Mesenchymal stem cell (in vitro differentiated cells and primary cell): ENCODE measurements at regions not wholly inside any gene's neighbourhood (a gene's known extent, or its start where the extent isn't known, plus 50 kb on each side); places are given as distances from the start of the nearest gene placed in this dataset.

Experiments used
- DNase-seq: peaks from one replicate; pipeline ENCODE4 v3.0.0-alpha.2; 2013
- H2AFZ ChIP-seq: one replicate; pipeline ENCODE4 v1.6.1; 2013; ENCODE audit warnings: low read depth, mild to moderate bottlenecking, control low read depth, inconsistent platforms, low read length, moderate library complexity
- H2AK5ac ChIP-seq: 2 replicates; pipeline ENCODE4 v1.6.1; 2013; ENCODE audit warnings: low read length, moderate library complexity, mild to moderate bottlenecking, inconsistent platforms; ENCODE audit not compliant: severe bottlenecking
- H2BK120ac ChIP-seq: one replicate; pipeline ENCODE4 v1.6.1; 2013; ENCODE audit warnings: low read depth, mild to moderate bottlenecking, inconsistent platforms, low read length, moderate library complexity
- H2BK12ac ChIP-seq, 2 experiments: one replicate each; pipeline ENCODE4 v1.6.1; 2013; ENCODE audit warnings: inconsistent platforms in 2 of 2, low read length in 2 of 2, mild to moderate bottlenecking in 2 of 2, moderate library complexity in 2 of 2, control low read depth in 1 of 2
- H2BK15ac ChIP-seq: one replicate; pipeline ENCODE4 v1.6.1; 2013; ENCODE audit warnings: mild to moderate bottlenecking, low read depth, inconsistent platforms; ENCODE audit not compliant: poor library complexity, severe bottlenecking
- H2BK5ac ChIP-seq: 2 replicates; pipeline ENCODE4 v1.6.1; 2013; ENCODE audit warnings: low read depth, mild to moderate bottlenecking, low read length, control low read depth, inconsistent platforms; ENCODE audit not compliant: poor library complexity, severe bottlenecking
- H3K14ac ChIP-seq, 2 experiments: one replicate each; pipeline ENCODE4 v1.6.1; 2013; ENCODE audit warnings: inconsistent platforms in 2 of 2, low read length in 2 of 2, control low read depth in 1 of 2, mild to moderate bottlenecking in 1 of 2, moderate library complexity in 1 of 2
- H3K18ac ChIP-seq, 2 experiments: one replicate each; pipeline ENCODE4 v1.6.1; 2013; ENCODE audit warnings: inconsistent platforms in 2 of 2, low read length in 2 of 2, control low read depth in 1 of 2, low read depth in 1 of 2, mild to moderate bottlenecking in 1 of 2
- H3K23ac ChIP-seq, 2 experiments: one replicate each; pipeline ENCODE4 v1.6.1; 2013; ENCODE audit warnings: inconsistent platforms in 2 of 2, low read length in 2 of 2, mild to moderate bottlenecking in 2 of 2, moderate library complexity in 2 of 2, control low read depth in 1 of 2
- H3K27ac ChIP-seq: 2 replicates; pipeline ENCODE4 v1.5.1; 2013; ENCODE audit warnings: mild to moderate bottlenecking, moderate library complexity, low read length, control low read depth, inconsistent platforms; ENCODE audit not compliant: poor library complexity, severe bottlenecking
- H3K27me3 ChIP-seq, 2 experiments: 2 replicates each; pipeline versions ENCODE4 v1.6.1 to v1.7.0; 2013; ENCODE audit warnings: low read length in 2 of 2, mild to moderate bottlenecking in 2 of 2, moderate library complexity in 2 of 2, control low read depth in 1 of 2, inconsistent platforms in 1 of 2; ENCODE audit not compliant: control insufficient read depth in 1 of 2, insufficient read depth in 1 of 2
- H3K36me3 ChIP-seq, 2 experiments: 2 replicates each; pipeline versions ENCODE4 v1.6.1 to v1.7.0; 2013; ENCODE audit warnings: low read length in 2 of 2, control low read depth in 1 of 2, inconsistent platforms in 1 of 2, low read depth in 1 of 2, mild to moderate bottlenecking in 1 of 2; ENCODE audit not compliant: insufficient read depth in 2 of 2, control insufficient read depth in 1 of 2
- H3K4ac ChIP-seq, 2 experiments: one replicate each; pipeline ENCODE4 v1.6.1; 2013; ENCODE audit warnings: inconsistent platforms in 2 of 2, low read length in 2 of 2, mild to moderate bottlenecking in 2 of 2, moderate library complexity in 2 of 2, control low read depth in 1 of 2, low read depth in 1 of 2
- H3K4me1 ChIP-seq: 2 replicates; pipeline ENCODE4 v1.6.1; 2013; ENCODE audit warnings: low read depth, low read length, control low read depth; ENCODE audit not compliant: control insufficient read depth, insufficient read depth
- H3K4me2 ChIP-seq: 2 replicates; pipeline ENCODE4 v1.6.1; 2013; ENCODE audit warnings: low read length, mild to moderate bottlenecking, inconsistent platforms; ENCODE audit not compliant: poor library complexity, severe bottlenecking
- H3K4me3 ChIP-seq, 2 experiments: 2 replicates each; pipeline versions ENCODE4 v1.5.1 to v1.7.0; 2013; ENCODE audit warnings: low read length in 2 of 2, mild to moderate bottlenecking in 2 of 2, control low read depth in 1 of 2, low read depth in 1 of 2; ENCODE audit not compliant: insufficient read depth in 1 of 2
- H3K79me1 ChIP-seq: replicated peaks from 2 replicates; pipeline ENCODE4 v1.6.1; 2013; ENCODE audit warnings: mild to moderate bottlenecking, control low read depth, low read length, inconsistent platforms; ENCODE audit not compliant: poor library complexity, severe bottlenecking
- H3K9ac ChIP-seq: 2 replicates; pipeline ENCODE4 v1.7.0; 2013; ENCODE audit warnings: mild to moderate bottlenecking, low read length, moderate library complexity
- H3K9me3 ChIP-seq: 2 replicates; pipeline ENCODE4 v1.7.0; 2013; ENCODE audit warnings: mild to moderate bottlenecking, low read length; ENCODE audit not compliant: control insufficient read depth
- H4K8ac ChIP-seq: one replicate; pipeline ENCODE4 v1.6.1; 2013; ENCODE audit warnings: inconsistent platforms, mild to moderate bottlenecking, low read length, moderate library complexity
- H4K91ac ChIP-seq: one replicate; pipeline ENCODE4 v1.6.1; 2013; ENCODE audit warnings: mild to moderate bottlenecking, low read length, inconsistent platforms
- WGBS: methylation state at CpG from one replicate; pipeline ENCODE4 v1.1.7; 2013; ENCODE audit warnings: mixed read lengths; 5-methylcytosine and 5-hydroxymethylcytosine counted together

- WGBS, result 86% methylated on average over 2 of the region's 2 CpGs
Observed at GRCh38 chr10:78367751-78368150, 334.1 kb downstream of the RPS24 start.

GRCh38 chr10:78371136-78371535 lies 337.5 kb downstream of the RPS24 start:
- Histone ChIP-seq H3K14ac (no peak overlapping the region), H2AK5ac (no peak overlapping the region), H4K8ac (no peak overlapping the region), H3K27me3 (peaks cover 6 to 24% of the 10 kb centered on the region in 2 experiments), H2BK5ac (no peak overlapping the region), H2BK120ac (no peak overlapping the region), H2BK15ac (no peak overlapping the region), H3K4me2 (no peak overlapping the region), H3K4me1 (peaks cover 2% of the 10 kb centered on the region), H3K36me3 (no peaks in the 10 kb centered on the region), H3K4me3 (no peak overlapping the region), H3K4ac (no peak overlapping the region), H2BK12ac (no peak overlapping the region), H2AFZ (no peak overlapping the region), H3K79me1 (no peaks in the 10 kb centered on the region), H3K9ac (no peak overlapping the region), H3K23ac (no peak overlapping the region), H3K18ac (no peak overlapping the region), H3K27ac (no peak overlapping the region), H4K91ac (no peak overlapping the region), H3K9me3 (no peaks in the 10 kb centered on the region)
- 74% methylated on average over 4 of the region's 4 CpGs for WGBS
- DNase-seq, result no peak

More at GRCh38 chr10:78367751-78368150, 334.1 kb downstream of the RPS24 start:
- H2AFZ ChIP-seq, result no peak overlapping the region
- H3K4me2 ChIP-seq, result no peak overlapping the region
- no peak overlapping the region for H2BK5ac ChIP-seq
- no peak overlapping the region for H3K4ac ChIP-seq
- no peak overlapping the region for H3K4me3 ChIP-seq
- no peak overlapping the region for H3K9ac ChIP-seq
- no peak overlapping the region for H2BK15ac ChIP-seq
- no peak overlapping the region for H2BK120ac ChIP-seq
- peak overlapping the region in 1 of 2 experiments; percentile 61 for H3K18ac ChIP-seq
- no peaks in the 10 kb centered on the region for H3K9me3 ChIP-seq
- peak overlapping the region; percentile 77 for H4K91ac ChIP-seq
- H3K27me3 ChIP-seq, result peaks cover 6 to 28% of the 10 kb centered on the region in 2 experiments
- H3K4me1 ChIP-seq, result peaks cover 3% of the 10 kb centered on the region
- H3K27ac ChIP-seq, result no peak overlapping the region
- no peak for DNase-seq
- no peaks in the 10 kb centered on the region for H3K36me3 ChIP-seq
- no peak overlapping the region for H4K8ac ChIP-seq
- H2BK12ac ChIP-seq, result peak overlapping the region; percentile 28 to 48
- H3K14ac ChIP-seq, result peak overlapping the region in 1 of 2 experiments; percentile 53
- no peaks in the 10 kb centered on the region for H3K79me1 ChIP-seq
- H2AK5ac ChIP-seq, result no peak overlapping the region
- no peak overlapping the region for H3K23ac ChIP-seq

GRCh38 chr10:78372806-78373205 lies 339.1 kb downstream of the RPS24 start:
- no peak overlapping the region for H3K18ac ChIP-seq
- H3K14ac ChIP-seq, result no peak overlapping the region
- no peak overlapping the region for H2BK15ac ChIP-seq
- H4K8ac ChIP-seq, result no peak overlapping the region
- H2AFZ ChIP-seq, result no peak overlapping the region
- H3K4me2 ChIP-seq, result no peak overlapping the region
- H3K9me3 ChIP-seq, result no peaks in the 10 kb centered on the region
- no peak overlapping the region for H2AK5ac ChIP-seq
- no peak overlapping the region for H3K27ac ChIP-seq
- no peaks in the 10 kb centered on the region for H3K79me1 ChIP-seq
- WGBS, result 86% methylated on average over 6 of the region's 6 CpGs
- no peak overlapping the region for H2BK12ac ChIP-seq
- no peak overlapping the region for H3K9ac ChIP-seq
- H2BK120ac ChIP-seq, result no peak overlapping the region
- no peak overlapping the region for H4K91ac ChIP-seq
- no peaks in the 10 kb centered on the region for H3K36me3 ChIP-seq
- no peak overlapping the region for H3K23ac ChIP-seq
- H3K4me1 ChIP-seq, result peaks cover 6% of the 10 kb centered on the region
- DNase-seq, result no peak
- no peak overlapping the region for H3K4me3 ChIP-seq
- no peak overlapping the region for H2BK5ac ChIP-seq
- H3K4ac ChIP-seq, result no peak overlapping the region
- H3K27me3 ChIP-seq, result peaks cover 6 to 24% of the 10 kb centered on the region in 2 experiments

- no peak overlapping the region for H2AK5ac ChIP-seq
- H3K23ac ChIP-seq, result no peak overlapping the region
- H3K36me3 ChIP-seq, result no peaks in the 10 kb centered on the region
- H3K79me1 ChIP-seq, result no peaks in the 10 kb centered on the region
- H2AFZ ChIP-seq, result no peak overlapping the region
- no peak overlapping the region for H3K9ac ChIP-seq
- H4K8ac ChIP-seq, result no peak overlapping the region
- no peak overlapping the region for H4K91ac ChIP-seq
- H3K14ac ChIP-seq, result no peak overlapping the region
- H3K4me2 ChIP-seq, result no peak overlapping the region
- peaks cover 6 to 19% of the 10 kb centered on the region in 2 experiments for H3K27me3 ChIP-seq
- no peak overlapping the region for H2BK120ac ChIP-seq
- peaks cover 10% of the 10 kb centered on the region for H3K4me1 ChIP-seq
- no peak overlapping the region for H3K4ac ChIP-seq
- H2BK5ac ChIP-seq, result no peak overlapping the region
- WGBS, result 88% methylated on average over 8 of the region's 9 CpGs
- DNase-seq, result no peak
- peaks cover 9% of the 10 kb centered on the region for H3K9me3 ChIP-seq
- H3K18ac ChIP-seq, result no peak overlapping the region
- no peak overlapping the region for H2BK15ac ChIP-seq
- H3K27ac ChIP-seq, result no peak overlapping the region
- no peak overlapping the region for H3K4me3 ChIP-seq
- no peak overlapping the region for H2BK12ac ChIP-seq
Observed at GRCh38 chr10:78374331-78375028, 340.8 kb downstream of the RPS24 start.
